ENCODE measurements at regions not wholly inside any gene's neighbourhood (a gene's known extent, or its start where the extent isn't known, plus 50 kb on each side); places are given as distances from the start of the nearest gene placed in this dataset.

- Mint-ChIP-seq H3K27me3 (no peaks in the 10 kb centered on the region), H3K36me3 (peaks cover 8% of the 10 kb centered on the region), H3K4me1 (peaks cover 36% of the 10 kb centered on the region), H3K27ac (peak overlapping the region; percentile 93), H3K9me3 (peaks cover 4% of the 10 kb centered on the region), H3K4me3 (no peak overlapping the region)
- DNase-seq = no peak
- POLR2A ChIA-PET = no interaction called here
- no peak for ATAC-seq (ENCODE audit: low read depth)
These were observed 185.2 kb upstream of the RPS6KA3 start for GRCh38 chrX:20451929-20452328.

GRCh38 chrX:20445109-20445508 lies 178.4 kb upstream of the RPS6KA3 start:
- POLR2A ChIA-PET = interaction anchor here (0.8 kb wide), 1 partner anchor 8 kb away, joined by 3 read pairs; no protein-coding TSS in a partner anchor
- Mint-ChIP-seq H3K36me3 (peaks cover 3% of the 10 kb centered on the region), H3K27me3 (no peaks in the 10 kb centered on the region), H3K4me1 (peaks cover 43% of the 10 kb centered on the region), H3K9me3 (no peaks in the 10 kb centered on the region), H3K4me3 (peak overlapping the region; percentile 53), H3K27ac (peak overlapping the region; percentile 61)
- DNase-seq (no peak), ATAC-seq (ENCODE audit: low read depth) (no peak)

- no peak overlapping the region for H3K4me3 Mint-ChIP-seq
- H3K36me3 Mint-ChIP-seq = peaks cover 3% of the 10 kb centered on the region
- DNase-seq = peak; percentile 80
- H3K4me1 Mint-ChIP-seq = peaks cover 43% of the 10 kb centered on the region
- peak overlapping the region; percentile 34 for H3K27ac Mint-ChIP-seq
- POLR2A ChIA-PET = no interaction called here
- peak; percentile 76 for ATAC-seq (ENCODE audit: low read depth)
- no peaks in the 10 kb centered on the region for H3K9me3 Mint-ChIP-seq
- no peaks in the 10 kb centered on the region for H3K27me3 Mint-ChIP-seq
These were observed 175.9 kb upstream of the RPS6KA3 start for GRCh38 chrX:20442597-20442996.

- POLR2A ChIA-PET = no interaction called here
- H3K9me3 Mint-ChIP-seq = no peaks in the 10 kb centered on the region
- DNase-seq = no peak
- no peak overlapping the region for H3K4me3 Mint-ChIP-seq
- no peak for ATAC-seq (ENCODE audit: low read depth)
- H3K4me1 Mint-ChIP-seq = peaks cover 50% of the 10 kb centered on the region
- H3K27me3 Mint-ChIP-seq = no peaks in the 10 kb centered on the region
- no peak overlapping the region for H3K27ac Mint-ChIP-seq
- H3K36me3 Mint-ChIP-seq = peaks cover 7% of the 10 kb centered on the region
These were observed 174.4 kb upstream of the RPS6KA3 start for GRCh38 chrX:20441123-20441522.

GRCh38 chrX:20438871-20439526 lies 172.3 kb upstream of the RPS6KA3 start:
- Mint-ChIP-seq H3K4me3 (no peak overlapping the region), H3K27me3 (no peaks in the 10 kb centered on the region), H3K9me3 (no peaks in the 10 kb centered on the region), H3K27ac (no peak overlapping the region), H3K4me1 (peaks cover 46% of the 10 kb centered on the region), H3K36me3 (peaks cover 14% of the 10 kb centered on the region)
- ATAC-seq (ENCODE audit: low read depth) (no peak), DNase-seq (no peak)
- POLR2A ChIA-PET = interaction anchor here (0.6 to 3.3 kb wide), 2 partner anchors 25 to 868 kb away, joined by 3 to 26 read pairs; no protein-coding TSS in a partner anchor

- Mint-ChIP-seq H3K4me1 (peaks cover 50% of the 10 kb centered on the region), H3K9me3 (no peaks in the 10 kb centered on the region), H3K27me3 (no peaks in the 10 kb centered on the region), H3K4me3 (peak overlapping the region; percentile 70), H3K27ac (peak overlapping the region; percentile 98), H3K36me3 (peaks cover 14% of the 10 kb centered on the region)
- no peak for DNase-seq
- POLR2A ChIA-PET = interaction anchor here (0.7 to 3.3 kb wide), 4 partner anchors 15 to 296 kb away, joined by 3 to 26 read pairs (median 4); partner anchors contain the start of gene EIF1AX
- peak; percentile 71 for ATAC-seq (ENCODE audit: low read depth)
These were observed 171.0 kb upstream of the RPS6KA3 start for GRCh38 chrX:20437683-20438082.

- Mint-ChIP-seq H3K27ac (peak overlapping the region; percentile 42), H3K9me3 (no peaks in the 10 kb centered on the region), H3K36me3 (peaks cover 14% of the 10 kb centered on the region), H3K4me1 (peaks cover 40% of the 10 kb centered on the region), H3K27me3 (no peaks in the 10 kb centered on the region), H3K4me3 (no peak overlapping the region)
- POLR2A ChIA-PET = interaction anchor here (3.3 kb wide), 1 partner anchor 21 kb away, joined by 26 read pairs; no protein-coding TSS in a partner anchor
- ATAC-seq (ENCODE audit: low read depth) (no peak), DNase-seq (no peak)
These were observed 169.2 kb upstream of the RPS6KA3 start for GRCh38 chrX:20435913-20436312.

GRCh38 chrX:20434986-20435385 lies 168.3 kb upstream of the RPS6KA3 start:
- Mint-ChIP-seq H3K27me3 (no peaks in the 10 kb centered on the region), H3K36me3 (peaks cover 11% of the 10 kb centered on the region), H3K9me3 (no peaks in the 10 kb centered on the region), H3K4me3 (no peak overlapping the region), H3K4me1 (peaks cover 34% of the 10 kb centered on the region), H3K27ac (no peak overlapping the region)
- ATAC-seq (ENCODE audit: low read depth) (no peak), DNase-seq (no peak)
- POLR2A ChIA-PET = no interaction called here

- no peak for ATAC-seq (ENCODE audit: low read depth)
- H3K27ac Mint-ChIP-seq = no peak overlapping the region
- H3K27me3 Mint-ChIP-seq = no peaks in the 10 kb centered on the region
- peaks cover 33% of the 10 kb centered on the region for H3K4me1 Mint-ChIP-seq
- DNase-seq = no peak
- peaks cover 11% of the 10 kb centered on the region for H3K36me3 Mint-ChIP-seq
- POLR2A ChIA-PET = interaction anchor here (1.1 to 1.3 kb wide), 2 partner anchors 15 to 166 kb away, joined by 4 to 6 read pairs; partner anchors contain the start of gene RPS6KA3
- H3K9me3 Mint-ChIP-seq = no peaks in the 10 kb centered on the region
- no peak overlapping the region for H3K4me3 Mint-ChIP-seq
These were observed 166.7 kb upstream of the RPS6KA3 start for GRCh38 chrX:20433388-20433775.

- DNase-seq = no peak
- no peak overlapping the region for H3K4me3 Mint-ChIP-seq
- no peaks in the 10 kb centered on the region for H3K9me3 Mint-ChIP-seq
- H3K27ac Mint-ChIP-seq = peak overlapping the region; percentile 83
- H3K36me3 Mint-ChIP-seq = peaks cover 11% of the 10 kb centered on the region
- POLR2A ChIA-PET = interaction anchor here (1.1 to 1.3 kb wide), 2 partner anchors 14 to 166 kb away, joined by 4 to 6 read pairs; partner anchors contain the start of gene RPS6KA3
- H3K4me1 Mint-ChIP-seq = peaks cover 28% of the 10 kb centered on the region
- ATAC-seq (ENCODE audit: low read depth) = peak; percentile 48
- no peaks in the 10 kb centered on the region for H3K27me3 Mint-ChIP-seq
These were observed 166.2 kb upstream of the RPS6KA3 start for GRCh38 chrX:20432746-20433387.

- H3K9me3 Mint-ChIP-seq = no peaks in the 10 kb centered on the region
- H3K36me3 Mint-ChIP-seq = peaks cover 9% of the 10 kb centered on the region
- POLR2A ChIA-PET = interaction anchor here (1.3 kb wide), 1 partner anchor 13 kb away, joined by 4 read pairs; no protein-coding TSS in a partner anchor
- no peak for ATAC-seq (ENCODE audit: low read depth)
- H3K4me1 Mint-ChIP-seq = peaks cover 20% of the 10 kb centered on the region
- no peak overlapping the region for H3K27ac Mint-ChIP-seq
- DNase-seq = no peak
- H3K4me3 Mint-ChIP-seq = no peak overlapping the region
- H3K27me3 Mint-ChIP-seq = no peaks in the 10 kb centered on the region
These were observed 165.3 kb upstream of the RPS6KA3 start for GRCh38 chrX:20432048-20432447.

- Mint-ChIP-seq H3K36me3 (peaks cover 9% of the 10 kb centered on the region), H3K27me3 (no peaks in the 10 kb centered on the region), H3K27ac (no peak overlapping the region), H3K4me3 (no peak overlapping the region), H3K4me1 (peaks cover 20% of the 10 kb centered on the region), H3K9me3 (no peaks in the 10 kb centered on the region)
- no peak for DNase-seq
- POLR2A ChIA-PET = no interaction called here
- no peak for ATAC-seq (ENCODE audit: low read depth)
These were observed 164.8 kb upstream of the RPS6KA3 start for GRCh38 chrX:20431486-20431885.

- H3K9me3 Mint-ChIP-seq = no peaks in the 10 kb centered on the region
- peaks cover 2% of the 10 kb centered on the region for H3K4me1 Mint-ChIP-seq
- POLR2A ChIA-PET = no interaction called here
- no peak for DNase-seq
- no peak overlapping the region for H3K4me3 Mint-ChIP-seq
- no peaks in the 10 kb centered on the region for H3K27me3 Mint-ChIP-seq
- H3K27ac Mint-ChIP-seq = no peak overlapping the region
- H3K36me3 Mint-ChIP-seq = no peaks in the 10 kb centered on the region
- ATAC-seq (ENCODE audit: low read depth) = no peak
These were observed 160.6 kb upstream of the RPS6KA3 start for GRCh38 chrX:20427173-20427770.

All from activated naive CD8-positive, alpha-beta T cell treated with anti-CD3 and anti-CD28 coated beads, Interleukin-2, amount 10 ng/mL, durations not matched to agents 7 days and 5 days (primary cell).